ENCODE measurements at regions not wholly inside any gene's neighbourhood (a gene's known extent, or its start where the extent isn't known, plus 50 kb on each side); places are given as distances from the start of the nearest gene placed in this dataset.

DNA sequence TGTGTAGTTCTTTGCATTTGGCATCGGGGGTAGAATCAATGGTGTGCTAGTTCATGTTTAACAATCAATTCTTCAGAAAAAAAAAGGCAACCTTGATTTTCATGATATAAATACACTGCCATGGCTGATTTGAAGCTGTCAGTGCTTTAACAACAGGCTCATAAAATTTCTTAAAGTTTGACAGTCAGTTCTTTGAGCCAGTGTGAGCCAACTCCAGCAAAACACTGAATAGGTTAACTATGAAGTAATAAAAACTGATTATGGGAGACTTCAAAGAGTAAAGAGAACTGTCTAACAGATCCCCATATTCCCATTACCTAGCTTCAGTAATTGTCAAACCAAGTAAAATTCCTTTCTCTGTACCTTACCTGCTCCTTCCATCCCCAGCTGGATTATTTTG is 241.7 kb upstream of the SUCLG2 start:
- Histone ChIP-seq H3K36me3 (no peaks in the 10 kb centered on the region), H3K4me1 (ENCODE audit: low read depth) (no peaks in the 10 kb centered on the region), H3K9me3 (ENCODE audit: low read depth) (no peaks in the 10 kb centered on the region), H3K4me3 (no peak overlapping the region), H3K27ac (no peak overlapping the region), H3K27me3 (no peaks in the 10 kb centered on the region)
- no peak for DNase-seq (ENCODE audit: low read depth in 1 of 2, low spot score in 1 of 2)
- TF ChIP-seq, protein P1, sequence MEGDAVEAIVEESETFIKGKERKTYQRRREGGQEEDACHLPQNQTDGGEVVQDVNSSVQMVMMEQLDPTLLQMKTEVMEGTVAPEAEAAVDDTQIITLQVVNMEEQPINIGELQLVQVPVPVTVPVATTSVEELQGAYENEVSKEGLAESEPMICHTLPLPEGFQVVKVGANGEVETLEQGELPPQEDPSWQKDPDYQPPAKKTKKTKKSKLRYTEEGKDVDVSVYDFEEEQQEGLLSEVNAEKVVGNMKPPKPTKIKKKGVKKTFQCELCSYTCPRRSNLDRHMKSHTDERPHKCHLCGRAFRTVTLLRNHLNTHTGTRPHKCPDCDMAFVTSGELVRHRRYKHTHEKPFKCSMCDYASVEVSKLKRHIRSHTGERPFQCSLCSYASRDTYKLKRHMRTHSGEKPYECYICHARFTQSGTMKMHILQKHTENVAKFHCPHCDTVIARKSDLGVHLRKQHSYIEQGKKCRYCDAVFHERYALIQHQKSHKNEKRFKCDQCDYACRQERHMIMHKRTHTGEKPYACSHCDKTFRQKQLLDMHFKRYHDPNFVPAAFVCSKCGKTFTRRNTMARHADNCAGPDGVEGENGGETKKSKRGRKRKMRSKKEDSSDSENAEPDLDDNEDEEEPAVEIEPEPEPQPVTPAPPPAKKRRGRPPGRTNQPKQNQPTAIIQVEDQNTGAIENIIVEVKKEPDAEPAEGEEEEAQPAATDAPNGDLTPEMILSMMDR (IDR thresholded peaks at IDR 0.05; ENCODE audit: low read depth, low read length): no peak

GRCh38 chr3:67894510-67894909 is 240.1 kb upstream of the SUCLG2 start:
- Histone ChIP-seq H3K4me1 (ENCODE audit: low read depth) (no peaks in the 10 kb centered on the region), H3K36me3 (no peaks in the 10 kb centered on the region), H3K27me3 (no peaks in the 10 kb centered on the region), H3K27ac (no peak overlapping the region), H3K4me3 (no peak overlapping the region), H3K9me3 (ENCODE audit: low read depth) (no peaks in the 10 kb centered on the region)
- TF ChIP-seq, protein P1 (IDR thresholded peaks at IDR 0.05; ENCODE audit: low read depth, low read length): no peak
- DNase-seq (ENCODE audit: low read depth in 1 of 2, low spot score in 1 of 2): no peak

- no peaks in the 10 kb centered on the region for H3K9me3 ChIP-seq (ENCODE audit: low read depth)
- H3K36me3 ChIP-seq: no peaks in the 10 kb centered on the region
- H3K27ac ChIP-seq: no peak overlapping the region
- TF ChIP-seq, protein P1 (IDR thresholded peaks at IDR 0.05; ENCODE audit: low read depth, low read length): no peak
- H3K4me3 ChIP-seq: no peak overlapping the region
- no peaks in the 10 kb centered on the region for H3K27me3 ChIP-seq
- no peak for DNase-seq (ENCODE audit: low read depth in 1 of 2, low spot score in 1 of 2)
- peaks cover 11% of the 10 kb centered on the region for H3K4me1 ChIP-seq (ENCODE audit: low read depth)
These were observed 229.9 kb upstream of the SUCLG2 start for GRCh38 chr3:67884345-67884744.

DNA sequence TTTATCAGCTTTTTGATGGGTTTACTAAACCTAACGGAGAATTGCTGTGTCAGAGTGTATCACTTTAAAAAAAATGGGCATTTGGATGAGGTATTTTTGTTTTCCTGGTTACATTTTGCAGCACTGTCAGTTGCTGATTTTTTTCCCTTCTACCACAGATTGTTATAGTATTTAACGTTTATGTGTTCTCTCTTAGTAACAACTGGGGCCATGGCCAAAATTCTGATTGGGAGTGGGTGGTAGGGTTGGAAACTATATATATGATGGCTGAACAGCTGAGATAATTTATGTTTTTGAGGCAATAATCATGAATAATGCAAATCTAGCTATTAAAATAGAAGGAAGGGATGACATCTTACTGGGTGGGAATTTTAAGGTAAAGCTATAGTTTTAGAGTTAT is 229.4 kb upstream of the SUCLG2 start:
- Histone ChIP-seq H3K4me3 (no peak overlapping the region), H3K36me3 (no peaks in the 10 kb centered on the region), H3K9me3 (ENCODE audit: low read depth) (no peaks in the 10 kb centered on the region), H3K4me1 (ENCODE audit: low read depth) (peaks cover 11% of the 10 kb centered on the region), H3K27me3 (no peaks in the 10 kb centered on the region), H3K27ac (no peak overlapping the region)
- no peak for DNase-seq (ENCODE audit: low read depth in 1 of 2, low spot score in 1 of 2)
- TF ChIP-seq, protein P1 (IDR thresholded peaks at IDR 0.05; ENCODE audit: low read depth, low read length): no peak

- Histone ChIP-seq H3K36me3 (no peaks in the 10 kb centered on the region), H3K4me1 (ENCODE audit: low read depth) (peaks cover 11% of the 10 kb centered on the region), H3K9me3 (ENCODE audit: low read depth) (no peaks in the 10 kb centered on the region), H3K27ac (no peak overlapping the region), H3K4me3 (no peak overlapping the region), H3K27me3 (no peaks in the 10 kb centered on the region)
- TF ChIP-seq, protein P1 (IDR thresholded peaks at IDR 0.05; ENCODE audit: low read depth, low read length): no peak
- no peak for DNase-seq (ENCODE audit: low read depth in 1 of 2, low spot score in 1 of 2)
These were observed 228.6 kb upstream of the SUCLG2 start for GRCh38 chr3:67882981-67883380.

GRCh38 chr3:67876261-67876660 is 221.8 kb upstream of the SUCLG2 start:
- TF ChIP-seq, protein P1 (IDR thresholded peaks at IDR 0.05; ENCODE audit: low read depth, low read length): no peak
- no peak for DNase-seq (ENCODE audit: low read depth in 1 of 2, low spot score in 1 of 2)
- Histone ChIP-seq H3K36me3 (no peaks in the 10 kb centered on the region), H3K4me1 (ENCODE audit: low read depth) (no peaks in the 10 kb centered on the region), H3K9me3 (ENCODE audit: low read depth) (no peaks in the 10 kb centered on the region), H3K27me3 (no peaks in the 10 kb centered on the region), H3K27ac (no peak overlapping the region), H3K4me3 (no peak overlapping the region)
